Esophagus squamous epithelium (tissue), 5 donors: ENCODE measurements at regions not wholly inside any gene's neighbourhood (a gene's known extent, or its start where the extent isn't known, plus 50 kb on each side); places are given as distances from the start of the nearest gene placed in this dataset.

Experiments used
- DNase-seq: peaks from one replicate; lab custom pipeline; 2025; lab: John Stamatoyannopoulos, UW
- H3K27ac ChIP-seq, 4 donors: fragments of 200-600 bp; sonication (generic); one replicate each; pipeline ENCODE4 v1.5.1; 2016 to 2019; ENCODE audit warnings: mild to moderate bottlenecking in 1 of 4
- H3K27me3 ChIP-seq, 4 donors: fragments of 200-600 bp; sonication (generic); 1 replicate in 3 of 4; 2 replicates in 1 of 4; pipeline versions ENCODE4 v1.5.1 to v1.6.0; 2017 to 2021; ENCODE audit warnings: antibody characterized with exemption in 1 of 4
- H3K36me3 ChIP-seq, 3 donors: fragments of 200-600 bp; sonication (generic); one replicate each; pipeline ENCODE4 v1.5.1; 2016 to 2019
- H3K4me1 ChIP-seq, 3 donors: fragments of 200-600 bp; sonication (generic); one replicate each; pipeline ENCODE4 v1.5.1; 2017 to 2019
- H3K4me3 ChIP-seq, 4 donors: fragments of 200-600 bp; sonication (generic); 1 replicate in 3 of 4; 2 replicates in 1 of 4; pipeline ENCODE4 v1.5.1; 2016 to 2019; ENCODE audit warnings: mild to moderate bottlenecking in 2 of 4, moderate library complexity in 1 of 4
- H3K9me3 ChIP-seq, 3 donors: fragments of 200-600 bp; sonication (generic); one replicate each; pipeline ENCODE4 v1.5.1; 2016 to 2019
- CTCF ChIP-seq, 6 experiments: fragments of 450-650 bp in 4 of 6; fragments of 200-600 bp in 2 of 6; sonication (generic) in 2 of 6; IDR thresholded peaks; one replicate each; pipeline ENCODE4 v1.5.1; 2016 to 2019; ENCODE audit warnings: antibody characterized with exemption in 6 of 6, mild to moderate bottlenecking in 4 of 6, moderate library complexity in 4 of 6
- POLR2A ChIP-seq, 4 donors: fragments of 450-650 bp; IDR thresholded peaks; one replicate each; pipeline ENCODE4 v1.6.1; 2017; ENCODE audit warnings: antibody characterized with exemption in 4 of 4, mild to moderate bottlenecking in 4 of 4, moderate library complexity in 3 of 4
- WGBS, 2 donors: methylation state at CpG; one replicate each; pipeline ENCODE4 v1.1.5; 2018; 5-methylcytosine and 5-hydroxymethylcytosine counted together
- intact Hi-C: fragments of 100-400 bp; cut with DNase I; formaldehyde crosslinking; loops from one replicate; pipeline ENCODE4 v1.15.0; 2022
- donor health status: DM: yes; HTN: yes; CAD: no.

- no peak for TF ChIP-seq POLR2A (IDR thresholded peaks at IDR 0.05)
- no peak for TF ChIP-seq CTCF (IDR thresholded peaks at IDR 0.05)
- DNase-seq: no peak
- Histone ChIP-seq H3K36me3 (no peaks in the 10 kb centered on the region), H3K4me1 (peaks cover 0 to 24% (median 0%) of the 10 kb centered on the region in 3 donors), H3K9me3 (no peaks in the 10 kb centered on the region), H3K27ac (peak overlapping the region in 1 of 4 donors; percentile 77), H3K27me3 (no peaks in the 10 kb centered on the region), H3K4me3 (no peak overlapping the region)
- 40 to 86% methylated on average over 1 of the region's 1 CpG for WGBS, 2 donors
- intact Hi-C loops: no loop called here
Observed at GRCh38 chr18:24801001-24801400, 340.6 kb downstream of the HRH4 start.

GRCh38 chr18:24802456-24802855 lies 342.0 kb downstream of the HRH4 start:
- H3K9me3 ChIP-seq: no peaks in the 10 kb centered on the region
- intact Hi-C loops: no loop called here
- no peak overlapping the region for H3K27ac ChIP-seq
- no peak for DNase-seq
- TF ChIP-seq POLR2A (IDR thresholded peaks at IDR 0.05) (no peak), CTCF (IDR thresholded peaks at IDR 0.05) (no peak)
- peaks cover 0 to 24% (median 0%) of the 10 kb centered on the region in 3 donors for H3K4me1 ChIP-seq
- no peaks in the 10 kb centered on the region for H3K36me3 ChIP-seq
- no peaks in the 10 kb centered on the region for H3K27me3 ChIP-seq
- H3K4me3 ChIP-seq: no peak overlapping the region

- Histone ChIP-seq H3K27ac (no peak overlapping the region), H3K4me1 (peaks cover 0 to 8% (median 0%) of the 10 kb centered on the region in 3 donors), H3K9me3 (no peaks in the 10 kb centered on the region), H3K4me3 (no peak overlapping the region), H3K27me3 (no peaks in the 10 kb centered on the region), H3K36me3 (no peaks in the 10 kb centered on the region)
- TF ChIP-seq CTCF (IDR thresholded peaks at IDR 0.05) (no peak), POLR2A (IDR thresholded peaks at IDR 0.05) (no peak)
- WGBS, 2 donors: 90 to 98% methylated on average over 5 of the region's 5 CpGs
- no peak for DNase-seq
- intact Hi-C loops: no loop called here
Observed at GRCh38 chr18:24805156-24805555, 344.7 kb downstream of the HRH4 start.

GRCh38 chr18:24809173-24809950 lies 348.9 kb downstream of the HRH4 start:
- intact Hi-C loops: no loop called here
- TF ChIP-seq POLR2A (IDR thresholded peaks at IDR 0.05) (no peak), CTCF (IDR thresholded peaks at IDR 0.05) (no peak)
- H3K4me1 ChIP-seq: peaks cover 0 to 6% (median 5%) of the 10 kb centered on the region in 3 donors
- no peaks in the 10 kb centered on the region for H3K36me3 ChIP-seq
- no peak for DNase-seq
- no peak overlapping the region for H3K27ac ChIP-seq
- no peak overlapping the region for H3K4me3 ChIP-seq
- 75 to 76% methylated on average over 7 of the region's 7 CpGs for WGBS, 2 donors
- no peaks in the 10 kb centered on the region for H3K27me3 ChIP-seq
- no peaks in the 10 kb centered on the region for H3K9me3 ChIP-seq

- DNase-seq: no peak
- peaks cover 0 to 6% (median 5%) of the 10 kb centered on the region in 3 donors for H3K4me1 ChIP-seq
- intact Hi-C loops: no loop called here
- H3K4me3 ChIP-seq: no peak overlapping the region
- no peaks in the 10 kb centered on the region for H3K36me3 ChIP-seq
- no peak for TF ChIP-seq POLR2A (IDR thresholded peaks at IDR 0.05)
- no peak for TF ChIP-seq CTCF (IDR thresholded peaks at IDR 0.05)
- no peak overlapping the region for H3K27ac ChIP-seq
- no peaks in the 10 kb centered on the region for H3K27me3 ChIP-seq
- H3K9me3 ChIP-seq: no peaks in the 10 kb centered on the region
- WGBS, 2 donors: 84% methylated on average over 9 of the region's 9 CpGs
Observed at GRCh38 chr18:24810561-24811305, 350.3 kb downstream of the HRH4 start.
